ENCODE measurements at regions not wholly inside any gene's neighbourhood (a gene's known extent, or its start where the extent isn't known, plus 50 kb on each side); places are given as distances from the start of the nearest gene placed in this dataset.

GRCh38 chr14:65835501-65835900 lies 423.0 kb downstream of the FUT8 start:
- TF ChIP-seq CTCF (conservative IDR thresholded peaks at IDR 0.05; ENCODE audit: low read depth, low read length) (no peak), EZH2 (IDR thresholded peaks at IDR 0.05; ENCODE audit: borderline replicate concordance, low read depth, low read length, poor library complexity, severe bottlenecking) (no peak)
